Fibroblast of upper back skin (primary cell): ENCODE measurements at regions not wholly inside any gene's neighbourhood (a gene's known extent, or its start where the extent isn't known, plus 50 kb on each side); places are given as distances from the start of the nearest gene placed in this dataset.
"Not testable (repeated sequence)": the region's sequence is repeated elsewhere in the genome, so short reads cannot be mapped to it uniquely, and the experiment has no call there.

Experiments used
- DNase-seq: peaks from one replicate; pipeline ENCODE4 v3.0.0-alpha.2; 2013

GRCh38 chr22:22785316-22786065 is 102.1 kb upstream of the IGLL5 start:
- DNase-seq: no peak

GRCh38 chr22:22786301-22787115 is 101.1 kb upstream of the IGLL5 start:
- no peak for DNase-seq

- no peak for DNase-seq
These were observed 100.5 kb upstream of the IGLL5 start for GRCh38 chr22:22787151-22787550.

- peak; percentile 24 for DNase-seq
These were observed 99.7 kb upstream of the IGLL5 start for GRCh38 chr22:22787786-22788459.

- DNase-seq: no peak
These were observed 99.1 kb upstream of the IGLL5 start for GRCh38 chr22:22788460-22789037.

GRCh38 chr22:22789233-22789921 is 98.2 kb upstream of the IGLL5 start:
- no peak for DNase-seq

GRCh38 chr22:22789922-22790845 is 97.4 kb upstream of the IGLL5 start:
- DNase-seq: no peak

GRCh38 chr22:22791438-22792181 is 96.0 kb upstream of the IGLL5 start:
- no peak for DNase-seq

GRCh38 chr22:22792205-22792786 is 95.3 kb upstream of the IGLL5 start:
- DNase-seq: not testable (repeated sequence)

GRCh38 chr22:22795639-22796038 is 92.0 kb upstream of the IGLL5 start:
- DNase-seq: not testable (repeated sequence)

- no peak for DNase-seq
These were observed 90.9 kb upstream of the IGLL5 start for GRCh38 chr22:22796724-22797123.

- DNase-seq: no peak
These were observed 89.4 kb upstream of the IGLL5 start for GRCh38 chr22:22798232-22798616.

- no peak for DNase-seq
These were observed 88.9 kb upstream of the IGLL5 start for GRCh38 chr22:22798716-22799115.

- no peak for DNase-seq
These were observed 88.1 kb upstream of the IGLL5 start for GRCh38 chr22:22799561-22799960.

GRCh38 chr22:22800716-22801115 is 86.9 kb upstream of the IGLL5 start:
- DNase-seq: peak; percentile 11

GRCh38 chr22:22802339-22802970 is 85.2 kb upstream of the IGLL5 start:
- DNase-seq: no peak

GRCh38 chr22:22803285-22803853 is 84.2 kb upstream of the IGLL5 start:
- no peak for DNase-seq

GRCh38 chr22:22810018-22810427 is 77.6 kb upstream of the IGLL5 start:
- peak; percentile 20 for DNase-seq

GRCh38 chr22:22810471-22810870 is 77.1 kb upstream of the IGLL5 start:
- no peak for DNase-seq
